Erythroblast (primary cell): ENCODE measurements at regions not wholly inside any gene's neighbourhood (a gene's known extent, or its start where the extent isn't known, plus 50 kb on each side); places are given as distances from the start of the nearest gene placed in this dataset.

Experiments
- GATA1 ChIP-seq: IDR thresholded peaks from 2 replicates; pipeline ENCODE4 v1.6.1; 2011; ENCODE audit warnings: low read depth, mild to moderate bottlenecking, control low read depth, low read length, moderate library complexity
- POLR2A ChIP-seq: IDR thresholded peaks from 2 replicates; pipeline ENCODE4 v1.6.1; 2011; ENCODE audit warnings: mild to moderate bottlenecking, low read length

DNA sequence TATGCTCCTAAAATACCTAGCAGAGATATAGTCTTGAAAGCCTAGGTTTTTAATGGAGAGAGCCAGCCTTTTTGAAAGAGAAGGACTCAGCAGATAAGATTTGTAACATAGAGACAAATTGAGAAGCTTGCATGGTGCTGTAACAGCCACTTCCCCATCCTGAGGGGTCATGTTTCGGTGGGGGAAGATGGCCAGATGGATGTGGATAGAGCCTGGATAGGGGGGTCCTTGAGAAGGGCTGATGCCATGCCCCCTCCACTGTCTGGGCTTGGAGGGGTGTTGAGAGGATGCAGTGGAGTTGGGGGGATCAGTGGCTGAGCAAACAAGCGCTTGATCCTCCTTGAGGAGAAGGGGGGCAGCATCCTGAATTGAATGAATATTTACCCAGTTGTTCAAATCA lies 178.0 kb upstream of the HS6ST1 start:
- TF ChIP-seq POLR2A (no peak), GATA1 (no peak)
